Activated CD8-positive, alpha-beta T cell treated with anti-CD3 and anti-CD28 coated beads for 36 hours (primary cell): ENCODE measurements at regions not wholly inside any gene's neighbourhood (a gene's known extent, or its start where the extent isn't known, plus 50 kb on each side); places are given as distances from the start of the nearest gene placed in this dataset.

Source experiments
- ATAC-seq: fragments of 200-7000 bp; cut with Tn5 transposase; one replicate; pipeline ENCODE4 v1.10.0; 2021; ENCODE audit warnings: mild to moderate bottlenecking, moderate library complexity
- CTCF ChIA-PET: fragments of 350-600 bp; sonication (Branson Sonifier 250); formaldehyde crosslinking; loops from one replicate; lab custom pipeline; 2021; ENCODE audit warnings: antibody characterized with exemption; lab: Charles Lee
- POLR2A ChIA-PET: fragments of 350-600 bp; sonication (Branson Sonifier 250); formaldehyde crosslinking; loops from one replicate; lab custom pipeline; 2021; ENCODE audit warnings: antibody characterized with exemption; lab: Charles Lee
- DNase-seq: peaks from one replicate; pipeline ENCODE4 v3.0.0-alpha.2; 2020
- H3K27ac Mint-ChIP-seq: one replicate; pipeline ENCODE4 v1.8.0; 2021; ENCODE audit warnings: mild to moderate bottlenecking, mixed read lengths
- H3K27me3 Mint-ChIP-seq: one replicate; pipeline ENCODE4 v1.8.0; 2021; ENCODE audit warnings: mixed read lengths
- H3K36me3 Mint-ChIP-seq: one replicate; pipeline ENCODE4 v1.8.0; 2021; ENCODE audit warnings: low read depth, mixed read lengths
- H3K4me1 Mint-ChIP-seq: one replicate; pipeline ENCODE4 v1.8.0; 2021; ENCODE audit warnings: low read depth, mixed read lengths
- H3K4me3 Mint-ChIP-seq: one replicate; pipeline ENCODE4 v1.8.0; 2021; ENCODE audit warnings: mild to moderate bottlenecking, moderate library complexity, mixed read lengths
- H3K9me3 Mint-ChIP-seq: one replicate; pipeline ENCODE4 v1.8.0; 2021; ENCODE audit warnings: mixed read lengths
- intact Hi-C: fragments of 100-400 bp; cut with micrococcal nuclease; formaldehyde crosslinking; loops from one replicate; pipeline ENCODE4 v1.10.0; 2022
- TF ChIP-seq, protein P1 (sequence below): fragments of 200-600 bp; IDR thresholded peaks from one replicate; pipeline ENCODE4 v1.8.0; 2022; ENCODE audit warnings: antibody characterized with exemption, mild to moderate bottlenecking

DNA sequence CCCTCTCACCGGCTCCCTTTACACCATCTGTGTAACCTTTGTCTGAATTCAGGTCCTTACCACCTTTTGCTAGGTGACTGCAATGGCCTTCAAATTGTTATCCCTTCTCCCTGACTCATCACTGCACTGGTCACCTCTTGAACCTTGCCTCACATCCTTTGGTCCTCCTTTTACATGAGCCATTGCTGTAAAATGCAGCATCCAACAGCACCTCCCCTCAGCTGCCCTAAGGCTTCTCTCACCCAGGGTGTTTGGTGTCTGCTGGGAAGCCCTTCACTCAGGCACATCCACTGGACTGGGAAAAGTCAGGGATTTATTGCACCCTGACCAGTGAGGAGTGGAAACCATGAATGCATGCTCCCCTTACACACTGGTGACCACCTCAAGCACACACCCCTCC, 192.5 kb upstream of the GATB start:
- DNase-seq = no peak
- H3K4me1 Mint-ChIP-seq = no peaks in the 10 kb centered on the region
- H3K27me3 Mint-ChIP-seq = no peaks in the 10 kb centered on the region
- ChIA-PET CTCF (no interaction called here), POLR2A (no interaction called here)
- no peaks in the 10 kb centered on the region for H3K36me3 Mint-ChIP-seq
- no peaks in the 10 kb centered on the region for H3K9me3 Mint-ChIP-seq
- H3K4me3 Mint-ChIP-seq = no peak overlapping the region
- TF ChIP-seq, protein P1, sequence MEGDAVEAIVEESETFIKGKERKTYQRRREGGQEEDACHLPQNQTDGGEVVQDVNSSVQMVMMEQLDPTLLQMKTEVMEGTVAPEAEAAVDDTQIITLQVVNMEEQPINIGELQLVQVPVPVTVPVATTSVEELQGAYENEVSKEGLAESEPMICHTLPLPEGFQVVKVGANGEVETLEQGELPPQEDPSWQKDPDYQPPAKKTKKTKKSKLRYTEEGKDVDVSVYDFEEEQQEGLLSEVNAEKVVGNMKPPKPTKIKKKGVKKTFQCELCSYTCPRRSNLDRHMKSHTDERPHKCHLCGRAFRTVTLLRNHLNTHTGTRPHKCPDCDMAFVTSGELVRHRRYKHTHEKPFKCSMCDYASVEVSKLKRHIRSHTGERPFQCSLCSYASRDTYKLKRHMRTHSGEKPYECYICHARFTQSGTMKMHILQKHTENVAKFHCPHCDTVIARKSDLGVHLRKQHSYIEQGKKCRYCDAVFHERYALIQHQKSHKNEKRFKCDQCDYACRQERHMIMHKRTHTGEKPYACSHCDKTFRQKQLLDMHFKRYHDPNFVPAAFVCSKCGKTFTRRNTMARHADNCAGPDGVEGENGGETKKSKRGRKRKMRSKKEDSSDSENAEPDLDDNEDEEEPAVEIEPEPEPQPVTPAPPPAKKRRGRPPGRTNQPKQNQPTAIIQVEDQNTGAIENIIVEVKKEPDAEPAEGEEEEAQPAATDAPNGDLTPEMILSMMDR = no peak
- intact Hi-C loops = no loop called here
- no peak for ATAC-seq
- H3K27ac Mint-ChIP-seq = no peak overlapping the region

DNA sequence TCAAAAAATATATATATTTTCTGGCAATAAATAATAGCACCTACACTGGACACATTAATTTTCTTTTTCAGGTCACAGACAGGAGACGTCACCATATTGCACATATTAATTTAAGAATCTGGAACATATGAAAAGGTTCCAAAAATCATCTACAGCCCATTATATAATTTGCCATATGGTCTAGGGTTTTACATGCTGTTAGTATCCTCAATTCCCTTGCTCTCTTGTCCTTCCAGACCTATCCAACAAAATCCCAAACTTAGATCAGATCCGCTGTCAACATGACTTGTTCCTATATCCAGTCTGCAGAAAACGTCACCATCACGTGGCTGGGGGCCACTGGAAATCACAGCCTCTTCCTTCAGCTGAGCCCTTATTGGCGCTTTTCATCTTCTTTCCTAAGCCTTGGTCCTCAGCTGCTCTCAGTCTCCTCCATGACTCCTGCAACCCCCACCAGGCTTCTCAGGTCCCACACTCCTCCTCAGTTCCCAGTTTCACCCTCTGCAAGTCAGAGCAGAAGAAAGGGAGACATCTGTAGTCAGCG, 192.0 kb upstream of the GATB start:
- DNase-seq (no peak), ATAC-seq (no peak)
- POLR2A ChIA-PET = no interaction called here
- intact Hi-C loops = no loop called here
- H3K9me3 Mint-ChIP-seq = peaks cover 3% of the 10 kb centered on the region
- no peaks in the 10 kb centered on the region for H3K4me1 Mint-ChIP-seq
- CTCF ChIA-PET = no interaction called here
- no peak overlapping the region for H3K4me3 Mint-ChIP-seq
- no peak overlapping the region for H3K27ac Mint-ChIP-seq
- no peaks in the 10 kb centered on the region for H3K36me3 Mint-ChIP-seq
- no peaks in the 10 kb centered on the region for H3K27me3 Mint-ChIP-seq
- TF ChIP-seq, protein P1 = no peak

DNA sequence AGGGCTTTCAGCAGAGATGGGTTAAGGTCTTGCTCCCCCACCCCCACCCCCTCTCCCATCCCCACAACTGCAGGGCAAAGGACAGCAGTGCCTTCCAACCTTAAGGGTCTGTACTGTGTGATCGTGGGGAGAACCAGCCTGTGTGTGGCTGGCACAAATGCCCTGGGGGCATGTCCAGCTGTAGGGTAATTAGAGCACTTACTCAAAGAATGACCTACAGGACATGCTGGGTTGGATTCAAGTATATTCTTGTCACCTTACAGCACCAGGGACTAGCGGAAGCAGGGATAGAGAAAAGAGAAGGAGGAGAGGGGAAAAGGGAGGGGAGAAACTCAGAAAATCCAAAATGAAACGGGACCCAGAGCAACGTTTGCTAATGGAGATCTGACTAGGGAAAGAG, 191.3 kb upstream of the GATB start:
- peaks cover 8% of the 10 kb centered on the region for H3K9me3 Mint-ChIP-seq
- no peak for DNase-seq
- TF ChIP-seq, protein P1 = no peak
- no peaks in the 10 kb centered on the region for H3K4me1 Mint-ChIP-seq
- POLR2A ChIA-PET = no interaction called here
- H3K27me3 Mint-ChIP-seq = no peaks in the 10 kb centered on the region
- no peak for ATAC-seq
- intact Hi-C loops = no loop called here
- H3K4me3 Mint-ChIP-seq = no peak overlapping the region
- no peak overlapping the region for H3K27ac Mint-ChIP-seq
- CTCF ChIA-PET = no interaction called here
- H3K36me3 Mint-ChIP-seq = no peaks in the 10 kb centered on the region

DNA sequence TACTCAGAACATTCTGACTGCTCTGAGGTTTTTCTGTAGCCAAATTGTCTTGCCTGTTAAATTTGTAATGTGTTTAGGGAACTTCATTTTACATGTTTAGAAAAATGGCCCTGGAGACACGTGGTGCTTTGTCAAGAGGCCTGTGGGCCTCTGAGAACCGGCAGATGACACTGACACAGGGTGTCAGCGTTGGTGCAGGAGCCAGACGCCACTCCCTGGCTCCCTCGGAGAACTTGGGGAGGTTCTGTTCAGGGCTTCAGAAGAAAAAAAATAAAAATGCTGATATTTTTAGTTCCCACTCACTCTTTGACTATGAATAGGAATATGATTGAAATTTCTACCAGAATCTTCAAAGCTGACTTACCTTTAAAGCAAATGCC, 190.9 kb upstream of the GATB start:
- DNase-seq = no peak

DNA sequence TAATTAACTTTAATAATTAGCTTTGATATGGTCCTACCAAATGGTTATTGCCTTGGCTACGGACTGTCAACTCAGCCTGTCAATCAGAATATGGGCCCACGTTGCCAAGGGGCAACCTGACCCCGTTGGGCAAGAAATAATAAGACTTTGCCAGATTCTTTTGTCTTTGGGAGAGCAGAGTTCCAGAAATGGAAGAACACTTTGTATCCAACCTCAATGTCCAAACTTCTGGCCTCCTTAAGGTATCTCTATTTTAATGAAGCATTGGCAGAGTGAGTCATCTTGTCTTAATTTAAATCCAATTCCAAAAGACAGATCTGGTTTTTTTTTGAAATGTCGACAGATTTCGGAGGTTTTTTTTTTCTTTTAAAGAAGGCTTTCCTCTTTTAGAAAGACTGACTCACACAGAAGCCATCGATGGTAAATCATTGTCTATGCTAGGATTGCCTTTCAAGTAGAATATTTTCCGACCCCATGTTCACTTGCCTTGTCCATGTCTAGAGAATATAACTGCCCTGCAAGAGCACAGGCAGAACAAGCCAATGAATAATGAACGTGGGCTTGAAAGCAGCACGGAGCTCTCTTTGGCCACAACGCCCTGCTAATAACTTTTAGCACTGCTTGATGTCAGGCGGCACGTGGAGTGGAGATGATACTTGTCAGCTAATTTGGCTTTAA, 190.3 kb upstream of the GATB start:
- Mint-ChIP-seq H3K27ac (no peak overlapping the region), H3K9me3 (peaks cover 17% of the 10 kb centered on the region), H3K27me3 (no peaks in the 10 kb centered on the region), H3K36me3 (peaks cover 3% of the 10 kb centered on the region), H3K4me3 (no peak overlapping the region), H3K4me1 (no peaks in the 10 kb centered on the region)
- DNase-seq (no peak), ATAC-seq (no peak)
- CTCF ChIA-PET = no interaction called here
- intact Hi-C loops = no loop called here
- POLR2A ChIA-PET = no interaction called here
- TF ChIP-seq, protein P1 = no peak

More for the DNA sequence above, 190.9 kb upstream of the GATB start:
- Mint-ChIP-seq H3K4me1 (no peaks in the 10 kb centered on the region), H3K27ac (no peak overlapping the region), H3K27me3 (no peaks in the 10 kb centered on the region), H3K9me3 (peaks cover 12% of the 10 kb centered on the region), H3K36me3 (no peaks in the 10 kb centered on the region), H3K4me3 (no peak overlapping the region)
- ChIA-PET POLR2A (no interaction called here), CTCF (no interaction called here)
- TF ChIP-seq, protein P1 = no peak
- no peak for ATAC-seq
- intact Hi-C loops = no loop called here
